Head of caudate nucleus (tissue), 42 donors: ENCODE measurements at regions not wholly inside any gene's neighbourhood (a gene's known extent, or its start where the extent isn't known, plus 50 kb on each side); places are given as distances from the start of the nearest gene placed in this dataset.
"Not testable (repeated sequence)": the region's sequence is repeated elsewhere in the genome, so short reads cannot be mapped to it uniquely, and the experiment has no call there.

Source experiments
- DNase-seq, 42 donors: peaks; one replicate each; pipeline versions ENCODE4 v3.0.0 to v3.0.0-alpha.2; 2020 to 2021; ENCODE audit warnings: mixed read lengths in 7 of 42
- intact Hi-C: fragments of 100-400 bp; cut with DNase I; formaldehyde crosslinking; loops from one replicate; pipeline ENCODE4 v1.15.0; 2022

DNA sequence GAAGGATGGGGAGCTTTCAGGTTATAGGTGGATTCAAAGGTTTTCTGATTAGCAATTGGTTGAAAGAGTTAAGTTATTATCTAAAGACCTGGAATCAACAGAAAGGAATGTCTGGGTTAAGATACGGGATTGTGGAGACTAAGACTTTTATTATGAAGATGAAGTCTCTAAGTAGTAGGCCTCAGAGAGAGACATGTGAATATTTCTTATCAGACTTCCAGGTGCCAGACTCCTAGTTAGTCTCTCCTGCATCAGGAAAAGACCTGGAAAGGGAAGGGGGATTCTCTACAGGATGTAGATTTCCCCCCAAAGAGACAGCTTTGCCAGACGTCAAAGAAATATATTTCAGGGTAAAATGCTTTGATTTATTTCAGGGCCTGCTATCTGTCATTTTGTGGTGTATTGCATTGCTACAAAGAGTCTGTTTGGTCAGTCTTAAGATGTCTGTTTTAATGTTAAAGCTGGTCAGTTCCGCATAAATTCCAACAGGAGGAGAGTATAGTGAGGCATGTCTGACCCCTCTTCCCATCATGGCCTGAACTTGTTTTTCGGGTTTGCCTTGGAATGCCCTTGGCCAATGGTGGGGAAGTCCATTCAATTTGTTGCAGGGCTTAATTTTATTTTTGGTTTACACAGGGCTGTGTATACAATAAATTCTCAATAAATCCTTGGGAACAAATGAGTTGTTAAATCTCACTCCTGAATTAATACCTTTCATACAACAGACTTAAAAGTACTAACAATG lies 103.4 kb upstream of the RALGAPA2 start:
- DNase-seq, result no peak
- intact Hi-C loops, result no loop called here

DNA sequence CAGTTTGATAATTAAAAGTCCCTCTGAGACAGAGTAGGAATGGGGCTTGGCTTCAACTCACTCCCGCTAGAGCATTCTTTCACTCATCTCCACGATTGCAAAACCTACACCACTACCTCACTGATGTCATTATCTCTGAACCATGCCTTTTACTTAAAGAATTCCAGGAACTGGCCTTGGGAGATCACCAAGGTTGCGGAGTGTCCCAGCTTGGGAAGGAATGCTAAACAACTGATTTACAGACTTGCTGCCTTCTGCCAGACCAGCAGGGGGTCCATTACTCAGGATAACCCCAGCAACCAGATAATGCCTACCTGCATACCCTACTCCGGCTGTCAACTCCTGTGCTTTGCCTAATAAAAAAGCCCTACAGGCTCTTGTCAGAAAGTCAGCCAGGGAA lies 102.2 kb upstream of the RALGAPA2 start:
- DNase-seq, result no peak
- intact Hi-C loops, result no loop called here

DNA sequence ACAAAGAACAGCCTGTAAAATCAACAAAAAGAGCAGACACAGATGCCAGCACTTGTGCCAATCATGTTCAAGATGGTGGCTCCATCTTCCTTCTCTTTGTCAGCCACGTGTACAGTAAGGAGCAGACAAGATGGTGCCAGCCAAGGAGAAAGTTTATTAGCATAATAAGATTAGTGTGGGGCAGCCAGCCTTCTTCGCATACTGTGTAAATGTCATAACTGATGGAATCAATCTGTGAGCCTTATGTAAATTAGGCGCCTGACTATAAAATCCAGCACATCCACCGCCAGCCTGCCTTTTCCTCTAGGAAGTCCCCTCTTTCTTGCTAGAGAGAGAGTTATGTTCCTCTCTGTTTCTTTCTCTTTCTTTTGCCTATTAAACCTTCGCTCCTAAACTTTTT lies 99.7 kb upstream of the RALGAPA2 start:
- DNase-seq, result no peak

DNA sequence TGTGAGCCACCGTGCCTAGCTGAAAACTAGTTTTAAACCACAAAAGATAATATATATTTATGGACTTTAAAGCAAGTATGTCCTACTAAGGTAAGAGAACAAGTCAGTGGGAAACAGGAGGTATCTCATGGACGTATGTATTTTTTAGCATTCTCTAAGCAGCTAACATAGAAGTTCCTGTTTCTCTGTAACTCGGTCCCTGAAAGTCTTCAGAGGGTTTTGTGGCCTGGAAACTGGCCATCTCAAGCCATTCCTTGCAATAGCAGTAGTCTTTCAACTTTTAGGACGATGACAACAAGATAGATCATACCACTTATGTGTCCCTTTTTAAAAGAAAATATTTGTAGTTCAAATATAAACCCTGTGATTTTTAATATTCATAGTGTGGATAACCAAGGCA lies 95.6 kb upstream of the RALGAPA2 start:
- DNase-seq, result no peak
- intact Hi-C loops, result no loop called here

More for the DNA sequence above, 99.7 kb upstream of the RALGAPA2 start:
- intact Hi-C loops, result no loop called here

DNA sequence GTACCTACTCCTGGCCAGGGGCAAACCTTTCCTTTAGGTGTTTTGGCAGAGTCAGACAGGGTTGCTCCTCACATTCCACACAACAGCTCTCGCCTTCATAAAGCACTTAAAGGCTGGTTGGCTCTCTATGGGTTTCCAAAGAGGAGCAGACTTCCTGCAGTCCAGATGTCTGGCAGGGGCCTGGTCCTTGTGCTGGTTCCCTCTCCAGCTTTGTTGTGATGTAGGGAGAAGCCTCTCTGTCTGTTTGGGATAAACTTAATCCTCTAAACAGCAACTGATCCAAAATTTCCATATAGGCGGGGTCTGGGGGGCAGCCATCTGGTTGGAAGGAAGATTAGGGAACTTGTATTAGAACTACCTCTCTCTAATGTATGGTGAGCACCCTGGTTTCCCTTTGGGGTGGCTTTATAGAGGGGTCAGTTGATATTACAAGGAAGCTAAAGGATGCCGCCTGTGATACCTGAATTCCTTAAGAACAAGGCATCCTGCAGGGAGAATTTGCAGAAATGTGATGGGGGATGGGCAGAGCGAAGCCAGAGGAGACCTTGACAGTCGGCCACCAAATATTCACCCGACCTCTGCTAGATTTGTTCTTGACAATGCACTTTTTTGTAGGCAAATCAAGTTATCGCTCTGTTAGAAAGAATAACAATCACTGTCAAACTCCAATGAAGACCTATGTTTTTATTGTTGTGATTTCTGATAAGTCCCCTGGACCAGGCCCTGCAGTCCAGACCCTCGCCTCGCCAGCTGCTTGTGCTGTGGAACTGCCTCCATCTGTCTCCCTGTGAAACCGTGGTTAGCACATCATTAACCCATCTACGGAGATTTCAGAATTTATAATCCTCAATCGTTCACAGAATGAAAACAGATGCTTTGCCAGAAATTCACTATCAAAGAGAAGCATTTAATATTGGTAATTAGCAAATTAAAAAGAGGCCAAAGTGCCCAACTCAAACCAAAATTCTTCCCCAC lies 94.0 kb upstream of the RALGAPA2 start:
- no peak for DNase-seq
- intact Hi-C loops, result no loop called here

DNA sequence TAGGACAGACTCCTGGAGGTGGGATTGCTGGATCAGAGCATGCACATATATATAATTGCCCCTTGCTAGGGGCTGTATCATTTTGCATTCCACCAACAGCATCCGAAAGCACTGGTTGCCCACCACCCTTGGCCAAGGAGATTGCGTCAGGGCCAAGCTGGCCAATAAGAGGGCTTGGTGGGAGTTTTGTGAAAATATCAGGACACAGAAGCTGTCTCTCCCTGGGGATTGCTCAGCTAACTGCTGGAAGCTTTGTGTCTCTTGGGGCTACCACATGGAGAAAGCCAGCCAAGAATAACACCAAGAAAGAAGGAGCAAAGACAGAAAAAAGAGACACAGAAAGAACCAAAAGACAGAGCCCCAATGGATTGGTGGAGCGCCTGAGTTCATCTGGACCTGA lies 90.6 kb upstream of the RALGAPA2 start:
- intact Hi-C loops, result no loop called here
- DNase-seq, result no peak

DNA sequence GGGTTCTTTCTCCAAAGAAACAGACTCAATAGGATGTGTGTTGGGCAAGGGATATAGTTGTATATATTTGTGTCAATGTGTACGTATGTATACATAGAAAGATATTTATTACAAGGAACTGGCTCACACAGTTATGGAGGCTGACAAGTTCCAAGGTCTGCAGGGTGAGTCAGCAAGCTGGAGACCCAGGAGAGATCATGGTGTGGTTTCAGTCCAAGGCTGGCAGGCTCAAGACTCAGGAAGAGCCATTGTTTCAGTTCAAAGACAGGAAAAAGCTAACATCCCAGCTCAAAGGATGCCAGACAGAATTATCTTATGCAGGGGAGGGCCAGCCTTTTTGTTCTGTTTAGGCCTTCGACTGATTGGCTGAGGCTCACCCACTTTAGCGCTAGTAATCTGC lies 89.9 kb upstream of the RALGAPA2 start:
- DNase-seq, result no peak
- intact Hi-C loops, result no loop called here

DNA sequence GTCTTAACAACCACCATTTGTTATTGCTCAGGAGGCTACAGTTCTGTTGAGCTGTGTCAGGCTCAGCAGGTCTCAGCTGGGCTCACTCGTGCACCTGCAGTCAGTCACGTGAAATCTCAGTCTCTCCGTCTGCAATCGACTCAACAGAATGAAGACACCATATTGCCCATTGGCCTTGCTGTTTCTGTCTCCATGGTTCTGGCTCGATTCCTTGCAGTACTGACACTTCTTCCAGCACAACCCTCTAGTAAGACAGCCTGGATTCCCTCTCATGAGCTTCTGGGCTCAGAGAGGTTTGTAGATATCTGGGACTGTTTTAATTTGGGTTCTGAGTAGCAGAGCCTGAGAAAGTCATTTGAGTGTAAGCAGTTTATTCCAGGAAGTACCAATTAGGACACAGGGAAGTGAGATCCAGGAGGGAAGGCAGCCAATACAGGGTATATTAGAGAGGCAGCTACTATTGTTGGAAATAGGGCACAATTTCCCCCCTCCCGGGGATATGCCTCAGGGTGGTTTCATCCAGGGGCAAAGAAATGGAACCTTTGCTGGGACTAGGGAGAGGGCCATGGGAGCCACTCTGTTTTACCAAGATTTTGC lies 87.4 kb upstream of the RALGAPA2 start:
- no peak for DNase-seq
- intact Hi-C loops, result no loop called here

DNA sequence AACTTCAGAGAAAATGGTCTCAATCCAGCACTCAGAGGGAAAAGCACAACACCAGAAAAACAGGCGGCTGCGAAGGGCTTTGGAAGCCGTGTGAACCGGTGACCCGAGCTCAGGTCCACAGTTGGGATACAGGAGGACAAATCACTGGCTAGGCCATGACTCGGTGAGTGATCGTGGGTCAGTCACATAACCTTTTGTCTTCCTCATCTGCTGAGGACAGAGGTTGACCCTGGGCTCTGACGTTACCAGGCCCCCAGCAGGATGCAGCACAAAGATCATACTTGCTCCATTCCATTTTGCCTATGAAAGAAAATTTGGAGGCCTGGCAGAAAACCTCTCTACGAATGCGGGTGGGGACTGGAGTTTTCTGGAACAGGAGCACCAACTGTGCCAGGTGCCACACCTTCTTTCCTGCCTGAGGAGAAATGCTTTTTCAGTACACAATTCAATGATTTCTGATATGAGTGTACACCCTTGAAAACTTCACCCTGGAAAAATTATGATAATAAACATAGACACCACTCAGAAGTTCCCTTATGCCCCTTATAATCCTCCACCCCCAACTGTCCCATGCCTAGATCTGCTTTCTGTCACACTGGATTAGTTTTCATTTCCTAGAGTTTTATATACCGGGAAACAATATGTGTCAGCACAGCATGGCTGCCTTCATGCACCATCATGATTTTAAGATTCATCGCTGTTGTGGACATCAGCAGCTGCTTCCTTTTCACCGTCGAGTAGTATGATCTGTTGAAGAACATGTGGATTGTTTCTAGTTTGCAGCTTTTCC lies 85.3 kb upstream of the RALGAPA2 start:
- intact Hi-C loops, result no loop called here
- no peak for DNase-seq

DNA sequence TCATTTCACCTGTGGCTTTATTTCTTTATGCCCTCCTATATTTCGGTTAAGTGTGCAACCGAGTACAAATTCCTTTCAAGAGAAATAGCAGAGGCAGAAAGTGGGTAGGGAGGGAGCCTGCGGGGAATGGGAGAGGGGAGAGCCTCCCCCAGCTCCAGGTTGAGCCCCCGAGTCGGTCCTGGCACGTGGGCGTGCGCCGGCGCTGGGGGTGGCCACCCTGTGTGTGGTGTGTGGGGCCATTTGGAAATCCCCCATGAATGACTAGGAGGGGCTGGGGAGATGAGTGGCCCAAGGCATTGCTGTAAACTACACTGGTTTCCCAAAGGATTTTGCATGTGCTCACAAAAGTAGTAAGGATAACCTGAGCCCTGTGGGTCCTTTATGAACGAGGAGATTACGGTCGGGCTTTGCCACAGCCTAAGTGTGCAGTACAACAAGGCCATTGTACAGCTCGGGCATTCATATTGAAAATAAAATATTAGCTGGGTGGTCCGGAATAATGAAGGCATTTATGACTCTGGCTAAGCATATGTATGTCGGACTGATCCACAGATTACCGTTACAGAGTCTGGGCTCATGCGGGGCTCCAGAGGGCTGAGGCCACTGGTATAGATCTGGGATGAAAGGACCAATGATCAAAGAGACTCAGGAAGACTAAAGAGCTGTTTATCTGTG lies 84.5 kb upstream of the RALGAPA2 start:
- no peak for DNase-seq
- intact Hi-C loops, result no loop called here

DNA sequence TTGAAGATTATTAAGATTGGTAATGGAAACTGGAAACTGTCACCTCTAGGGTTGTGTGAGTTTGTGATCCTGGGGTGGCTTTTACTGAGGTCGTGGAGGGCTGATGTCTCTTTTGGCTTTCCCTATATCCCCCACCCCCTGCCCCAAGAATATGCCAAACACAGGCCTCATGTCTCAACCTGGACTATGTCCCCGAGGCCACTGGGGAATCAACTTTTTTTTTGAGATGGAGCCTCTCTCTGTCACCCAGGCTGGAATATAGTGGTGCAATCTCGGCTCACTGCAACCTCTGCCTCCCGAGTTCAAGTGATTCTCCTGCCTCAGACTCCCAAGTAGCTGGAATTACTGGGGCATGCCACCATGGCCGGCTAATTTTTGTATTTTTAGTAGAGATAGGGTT lies 83.3 kb upstream of the RALGAPA2 start:
- intact Hi-C loops, result no loop called here
- no peak for DNase-seq

DNA sequence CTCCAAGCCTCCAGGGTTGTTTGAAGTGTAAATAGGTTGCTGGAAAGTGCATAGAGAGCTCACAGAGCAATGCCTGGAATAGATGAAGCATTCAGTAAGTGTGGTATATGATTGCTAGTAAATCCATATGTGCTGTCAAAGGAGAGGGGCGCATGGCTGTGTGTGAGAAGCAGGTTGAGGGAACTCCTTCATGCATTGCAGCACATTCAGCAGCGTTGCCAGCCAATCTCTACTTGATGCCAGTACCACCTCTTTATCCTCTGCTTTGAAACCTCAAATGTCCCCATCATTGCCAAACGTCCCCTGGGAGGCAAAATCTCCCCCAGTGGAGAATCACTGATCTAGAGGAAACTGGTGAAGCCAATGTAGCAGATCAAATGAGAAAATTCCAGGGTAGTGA lies 82.7 kb upstream of the RALGAPA2 start:
- intact Hi-C loops, result no loop called here

DNA sequence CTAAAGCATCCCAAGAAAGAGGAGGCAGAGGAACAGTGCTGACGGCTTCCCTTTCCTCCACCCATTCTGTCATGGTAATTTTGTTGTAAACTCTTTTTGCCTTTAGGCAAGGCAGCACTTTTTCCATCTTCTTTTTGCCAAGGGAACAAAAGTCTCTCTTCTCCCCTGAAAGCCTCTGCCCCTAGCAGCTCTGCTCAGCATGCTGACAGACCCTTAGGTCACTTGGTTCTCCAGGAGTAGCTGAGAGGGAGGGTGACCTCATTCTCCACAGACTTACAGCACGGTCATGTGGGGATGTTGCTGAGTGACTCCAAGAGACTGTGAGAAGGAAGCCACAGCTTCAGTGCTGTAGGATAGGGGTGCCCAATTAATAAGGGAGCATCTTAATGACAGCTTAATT lies 81.1 kb upstream of the RALGAPA2 start:
- DNase-seq, result no peak
- intact Hi-C loops, result no loop called here

More for the DNA sequence above, 82.7 kb upstream of the RALGAPA2 start:
- no peak for DNase-seq

DNA sequence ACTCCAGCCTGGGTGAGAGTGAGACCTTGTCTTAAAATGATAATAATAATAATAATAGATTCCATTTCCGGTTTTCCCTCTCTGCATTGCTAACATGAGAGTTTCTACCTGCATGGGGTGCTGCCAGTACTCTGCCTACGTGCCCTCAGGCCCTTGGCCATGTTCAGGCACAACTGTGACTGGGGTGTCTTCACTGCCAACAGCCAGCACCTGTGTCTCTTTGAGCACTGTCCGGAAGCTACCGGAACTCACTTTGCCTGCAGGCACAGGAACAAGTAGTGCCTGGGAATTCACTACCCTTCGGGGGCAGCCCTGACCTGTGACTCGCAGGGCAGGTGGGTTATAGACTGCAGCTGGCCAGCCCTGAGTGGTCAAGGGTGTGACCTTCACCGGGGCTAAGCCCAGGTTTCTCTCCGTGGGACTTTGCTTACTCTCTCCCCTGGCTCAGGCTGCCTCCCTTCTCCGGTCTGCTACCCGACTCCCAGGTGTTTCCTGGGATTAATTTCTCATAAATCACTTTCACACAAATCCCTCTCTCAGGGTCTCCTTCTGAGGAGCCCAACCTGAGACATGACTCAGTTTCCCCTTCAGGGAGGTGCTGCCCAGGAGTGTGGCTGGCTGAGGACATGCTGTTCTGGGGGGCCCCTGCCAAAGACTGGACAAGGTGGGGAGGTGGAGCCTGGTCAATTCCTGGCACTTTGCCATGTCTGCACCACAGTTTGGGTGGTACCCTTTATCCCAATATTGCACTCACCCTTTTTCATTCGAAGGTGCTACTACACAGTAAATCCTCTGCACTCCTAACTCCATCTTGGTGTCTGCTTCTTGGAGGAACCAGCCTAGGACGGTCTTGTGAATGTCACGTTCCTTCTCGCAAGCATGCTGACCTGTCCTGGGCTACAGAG lies 79.5 kb upstream of the RALGAPA2 start:
- intact Hi-C loops, result no loop called here
- DNase-seq, result no peak

DNA sequence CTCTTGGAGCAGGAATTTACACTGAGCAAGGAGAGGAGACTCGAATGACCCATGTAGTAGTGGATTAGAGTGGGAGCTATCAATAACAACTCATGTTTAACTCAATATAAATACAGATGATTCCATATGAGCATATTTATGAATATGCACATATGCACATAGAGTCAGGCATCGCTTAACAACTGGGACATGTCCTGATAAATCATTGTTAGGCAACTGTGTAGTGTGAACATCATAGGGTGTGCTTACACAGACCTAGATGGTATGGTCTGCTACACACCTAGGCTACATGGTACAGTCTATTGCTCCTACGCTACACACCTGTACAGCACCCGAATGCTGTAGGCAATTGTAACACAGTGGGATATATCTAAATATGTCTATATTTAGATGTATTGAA lies 75.9 kb upstream of the RALGAPA2 start:
- intact Hi-C loops, result no loop called here
- no peak for DNase-seq

DNA sequence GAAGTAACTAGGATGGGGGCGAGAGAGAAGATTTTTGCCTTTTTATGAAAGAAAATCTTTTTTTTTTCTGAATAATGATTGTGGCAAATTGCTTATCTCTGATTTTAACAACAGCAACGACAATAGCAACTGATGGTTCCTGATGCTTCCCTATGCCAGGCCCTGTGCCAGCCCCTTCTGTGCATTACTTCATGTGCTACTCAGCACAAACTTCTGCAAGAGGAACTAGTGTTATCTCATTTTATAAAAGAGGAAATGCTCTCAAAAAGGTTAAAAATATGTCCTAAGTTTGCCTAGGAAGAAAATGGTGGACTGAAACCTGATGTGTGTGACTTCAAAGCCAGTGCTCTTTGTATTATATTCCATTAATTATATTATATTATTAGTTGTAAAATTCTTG lies 74.0 kb upstream of the RALGAPA2 start:
- peak in 11 of 42 donors; percentile 8 to 51 (median 31) for DNase-seq
- intact Hi-C loops, result no loop called here

DNA sequence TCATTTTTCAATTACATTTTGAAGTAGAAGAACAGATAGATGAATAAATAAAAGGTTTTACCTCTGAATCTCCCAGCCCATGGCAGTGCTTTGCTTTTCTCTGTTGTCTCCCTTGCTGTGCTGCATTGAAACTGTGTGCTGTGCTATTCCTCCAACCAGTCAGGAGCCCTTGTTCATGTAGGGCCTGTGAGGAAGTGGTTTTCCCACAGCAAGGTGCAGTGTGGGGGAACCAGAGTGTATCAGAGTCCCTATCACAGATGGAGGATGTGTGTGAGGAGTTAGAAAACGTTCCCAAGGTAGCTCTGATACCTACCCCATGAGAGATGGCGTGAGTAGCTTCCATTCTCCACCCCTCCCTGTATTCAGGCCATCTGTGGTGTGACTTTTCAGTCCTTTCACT lies 72.8 kb upstream of the RALGAPA2 start:
- intact Hi-C loops, result no loop called here
- no peak for DNase-seq

DNA sequence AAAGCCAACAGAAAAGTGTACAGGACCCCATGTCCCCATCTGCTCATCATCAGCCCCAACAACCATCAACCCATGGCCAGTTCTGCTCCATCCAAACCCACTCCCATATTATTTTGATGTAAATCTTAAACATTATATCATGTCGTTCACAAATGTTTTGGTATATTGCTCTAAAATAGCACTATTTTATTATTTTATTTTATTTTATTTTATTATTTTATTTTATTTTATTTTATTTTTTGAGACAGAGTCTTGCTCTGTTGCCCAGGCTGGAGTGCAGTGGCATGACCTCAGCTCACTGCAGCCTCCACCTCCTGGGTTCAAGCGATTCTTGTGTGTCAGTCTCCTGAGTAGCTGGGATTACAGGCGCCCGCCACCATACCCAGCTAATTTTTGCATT lies 72.0 kb upstream of the RALGAPA2 start:
- DNase-seq, intact Hi-C loops: not testable (repeated sequence)
